Right renal cortex interstitium (tissue), 3 donors: ENCODE measurements at regions not wholly inside any gene's neighbourhood (a gene's known extent, or its start where the extent isn't known, plus 50 kb on each side); places are given as distances from the start of the nearest gene placed in this dataset.

Source experiments
- DNase-seq, 3 donors: peaks; one replicate each; pipeline ENCODE4 v3.0.0-alpha.2; 2013; ENCODE audit warnings: low read depth in 3 of 3, low spot score in 2 of 3

DNA sequence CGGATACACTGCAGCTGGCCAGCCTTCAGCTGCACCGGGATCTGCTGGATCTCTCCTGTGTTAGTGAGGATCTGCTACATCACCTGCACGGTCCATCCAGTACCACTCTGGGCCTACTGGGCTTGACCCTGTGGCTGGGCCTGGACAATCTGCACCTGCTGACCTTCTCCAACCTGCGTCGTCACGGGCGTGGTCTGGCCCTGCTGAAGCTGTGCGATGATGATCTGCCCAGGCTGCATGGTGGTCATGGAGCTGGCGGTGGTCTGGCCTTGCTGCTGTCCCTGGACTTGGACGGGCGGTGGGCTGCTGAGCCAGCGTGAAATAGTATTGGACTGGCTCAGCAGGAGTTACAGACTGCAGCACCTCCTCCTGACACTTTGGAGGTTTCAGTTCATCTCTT is 137.1 kb upstream of the GAS1 start:
- DNase-seq = no peak

DNA sequence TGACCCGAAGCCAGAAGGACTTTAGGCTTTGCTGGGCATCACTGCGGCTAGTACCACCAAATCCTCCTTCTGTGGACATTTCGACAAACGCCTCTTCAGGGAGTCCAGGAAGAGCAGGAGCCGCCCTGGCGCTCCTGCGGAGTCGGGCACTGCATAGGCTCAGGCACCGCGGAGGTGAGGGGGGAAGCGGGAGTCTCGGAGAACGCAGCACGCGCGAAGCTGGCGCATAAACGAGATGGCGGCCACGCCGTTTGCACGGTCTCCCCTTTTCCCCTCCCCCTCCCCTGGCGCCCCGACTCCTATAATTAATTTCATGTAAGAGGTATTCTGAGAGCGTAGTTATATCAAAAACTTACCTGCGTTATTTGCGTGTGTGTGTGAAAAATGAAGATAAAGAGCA is 137.8 kb upstream of the GAS1 start:
- DNase-seq = no peak

DNA sequence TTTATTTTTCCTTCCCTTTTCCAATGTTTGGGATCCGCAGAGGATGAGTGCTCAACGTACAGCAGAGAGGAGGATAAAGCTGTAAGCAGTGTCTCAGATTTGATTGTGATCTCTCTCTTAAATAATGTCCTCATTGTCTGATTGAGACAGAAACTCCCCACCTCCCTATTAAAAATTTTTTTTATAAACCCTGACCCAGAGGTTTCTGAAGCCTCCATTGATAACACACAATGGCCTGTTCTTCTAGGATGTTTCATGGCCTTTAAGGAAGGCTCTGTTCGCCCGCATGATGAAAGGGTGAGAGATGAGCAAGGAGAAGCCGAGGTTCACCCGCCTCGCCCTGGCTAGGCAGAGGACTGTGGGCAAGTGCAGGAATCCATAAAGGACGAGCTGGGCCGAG is 138.2 kb upstream of the GAS1 start:
- DNase-seq = no peak

DNA sequence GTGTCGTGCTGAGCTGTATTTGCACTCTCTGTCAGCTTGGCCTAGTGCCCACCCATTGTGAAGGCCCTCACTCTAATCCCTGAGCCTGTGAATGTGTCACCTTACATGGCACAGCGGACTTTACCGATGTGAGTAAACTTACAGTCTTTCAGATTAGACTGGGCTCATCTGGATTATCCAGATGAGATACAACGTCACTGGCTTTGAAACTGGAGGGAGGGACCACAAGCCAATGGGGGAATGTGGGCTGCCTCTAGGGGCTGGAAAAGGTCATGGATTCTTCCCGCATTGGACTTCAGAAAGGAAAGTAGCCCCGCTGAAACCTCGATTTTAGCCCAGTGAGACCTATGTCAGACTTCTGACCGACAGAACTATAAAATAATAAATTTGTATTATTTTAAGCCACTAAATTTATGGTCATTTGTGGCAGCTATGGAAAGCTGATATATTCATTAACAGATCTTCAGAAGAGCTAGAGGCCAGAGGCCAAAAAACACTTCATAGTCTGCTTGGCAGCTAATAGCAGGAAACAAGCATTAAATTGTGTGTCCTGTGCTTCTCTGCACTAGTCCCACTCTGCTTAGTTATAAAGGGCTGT is 139.0 kb upstream of the GAS1 start:
- peak in 1 of 3 donors; percentile 25 for DNase-seq

DNA sequence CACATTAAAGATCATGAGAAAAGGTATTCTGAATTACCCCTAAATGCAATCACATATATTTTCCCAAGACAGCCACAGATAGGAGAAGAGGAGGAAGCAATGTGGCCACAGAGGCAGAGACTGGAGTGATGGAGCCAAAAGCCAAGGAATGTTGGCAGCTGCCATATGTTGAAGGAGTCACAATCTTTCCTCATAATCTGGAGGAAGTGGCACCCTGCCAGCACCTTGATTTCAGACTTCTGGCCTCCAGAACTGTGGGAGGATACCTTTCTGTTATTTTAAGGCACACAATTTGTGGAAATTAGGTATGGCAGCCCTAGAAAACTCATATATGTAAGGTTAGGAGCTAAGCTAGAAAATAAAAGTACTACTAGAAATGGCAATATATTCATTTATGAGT is 139.9 kb upstream of the GAS1 start:
- DNase-seq = no peak

DNA sequence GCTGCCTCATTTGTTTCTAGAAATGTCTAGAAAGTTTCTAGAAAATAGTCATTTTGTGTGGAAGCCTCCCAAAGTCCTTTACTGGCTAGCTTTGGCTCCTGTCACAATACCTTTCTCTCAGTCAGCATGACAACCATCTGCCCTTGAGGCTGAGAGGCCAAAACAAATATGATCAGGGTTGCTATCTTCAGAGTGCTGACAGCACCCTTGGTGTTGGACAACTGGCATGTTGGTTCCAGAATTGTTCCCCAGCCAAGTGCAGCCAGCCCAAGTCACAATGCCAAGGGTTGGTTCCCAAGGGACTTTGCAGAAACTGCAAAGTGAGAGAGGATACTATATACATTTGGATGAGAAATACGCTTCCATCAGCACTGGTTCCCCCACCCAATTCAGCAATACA is 140.9 kb upstream of the GAS1 start:
- no peak for DNase-seq

DNA sequence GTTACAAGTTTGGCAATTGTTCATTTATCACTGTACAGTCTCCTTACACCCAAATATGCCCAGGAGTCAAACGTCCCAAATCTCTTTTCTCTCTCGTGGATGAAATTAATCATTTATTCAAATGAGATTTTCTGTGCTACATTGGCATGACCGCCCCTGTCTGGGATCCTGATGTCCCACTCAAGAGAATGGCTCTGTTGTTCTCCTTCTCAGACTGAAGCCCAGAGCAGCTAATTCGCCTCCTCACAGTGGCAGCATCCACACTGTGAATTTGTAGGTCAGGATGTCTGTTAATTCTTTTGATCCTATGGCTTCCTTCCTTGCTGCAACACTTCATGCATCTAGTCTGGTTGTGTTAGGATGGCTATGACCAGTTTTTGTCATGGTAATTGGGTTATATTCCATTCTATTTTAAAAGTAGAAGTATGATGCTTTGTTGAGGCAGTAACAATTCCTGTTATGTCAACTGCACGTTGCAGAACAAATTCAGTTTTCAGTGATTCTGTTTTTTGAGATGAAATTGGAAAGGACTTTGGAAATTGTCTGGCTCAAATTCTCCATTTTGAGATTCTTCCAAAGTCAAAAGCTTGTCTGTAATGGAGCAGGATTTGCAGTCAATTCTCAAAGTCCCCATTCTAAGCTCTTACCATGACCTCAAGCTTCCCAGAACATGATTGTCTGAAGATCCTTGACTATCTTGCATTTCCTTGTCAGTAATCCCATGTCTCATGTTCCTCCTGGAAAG is 141.5 kb upstream of the GAS1 start:
- no peak for DNase-seq

DNA sequence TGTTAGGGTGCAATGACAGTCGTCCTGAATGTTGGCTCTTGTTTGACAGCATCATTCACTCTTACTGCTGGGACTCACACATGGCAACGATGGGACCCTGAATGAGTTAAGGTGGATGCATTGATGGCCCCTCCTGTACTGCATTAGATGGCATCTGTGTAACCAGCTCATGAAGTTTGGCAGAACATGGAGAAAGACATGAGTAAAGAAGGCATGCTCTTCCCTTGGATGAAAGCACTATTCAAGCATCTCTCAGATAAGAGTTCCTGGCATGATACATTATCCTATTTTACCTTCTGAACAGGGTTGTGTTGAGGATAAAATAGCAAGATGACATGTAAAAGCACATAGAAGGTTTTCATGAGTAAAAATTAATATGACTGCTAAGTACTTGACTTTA is 142.2 kb upstream of the GAS1 start:
- DNase-seq = no peak

DNA sequence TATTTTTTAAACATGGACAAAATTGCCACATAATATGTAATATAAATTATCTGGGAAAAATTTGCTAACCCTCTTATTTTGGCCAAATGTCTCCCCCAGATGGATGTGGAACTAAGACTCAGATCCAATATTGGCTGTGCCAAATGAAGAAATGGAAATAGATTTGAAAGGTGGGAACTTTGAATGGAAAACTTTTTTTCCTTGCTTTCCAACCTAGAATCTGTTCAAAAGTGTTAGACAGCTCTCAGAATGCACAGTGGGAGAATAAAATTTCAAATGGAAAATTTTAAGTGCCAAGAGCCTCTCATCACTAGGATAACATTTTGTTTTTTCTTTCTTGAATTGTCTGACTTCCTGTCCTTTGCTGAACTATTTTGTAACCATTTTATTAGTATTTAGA is 142.6 kb upstream of the GAS1 start:
- DNase-seq = no peak

DNA sequence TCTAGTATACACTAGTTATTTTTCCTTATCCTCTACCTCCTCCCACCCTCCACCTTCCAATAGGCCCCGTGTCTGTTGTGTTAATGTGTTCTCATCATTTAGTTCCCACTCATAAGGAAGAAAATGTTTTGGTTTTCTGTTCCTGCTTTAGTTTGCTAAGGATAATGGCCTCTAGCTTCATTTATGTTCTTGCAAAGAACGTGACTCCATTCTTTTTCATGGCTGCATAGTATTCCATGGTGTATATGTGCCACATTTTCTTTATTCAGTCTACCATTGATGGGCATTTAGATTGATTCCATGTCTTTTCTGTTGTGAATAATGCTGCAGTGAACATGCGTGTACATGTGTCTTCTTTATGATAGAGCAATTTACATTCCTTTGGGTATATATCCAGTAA is 146.5 kb upstream of the GAS1 start:
- DNase-seq = no peak

DNA sequence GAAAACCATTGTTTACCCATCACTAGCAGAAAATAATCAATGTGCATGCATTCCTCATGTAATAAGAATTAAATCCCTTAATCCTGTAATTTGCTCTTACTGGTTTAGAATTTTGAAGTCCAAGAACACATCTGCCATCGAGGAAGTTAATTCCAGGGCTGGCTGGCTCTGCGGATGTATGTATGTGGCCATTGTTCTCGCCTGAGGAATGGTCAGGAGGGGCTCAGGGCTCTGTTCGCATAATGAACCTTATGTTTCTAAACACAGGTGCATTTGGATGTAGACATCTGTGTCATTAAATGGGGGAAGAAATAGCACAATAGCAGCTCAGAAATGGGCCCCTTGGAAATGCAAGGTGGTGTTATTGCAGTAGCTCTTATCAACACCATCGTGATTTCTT is 148.6 kb upstream of the GAS1 start:
- DNase-seq = no peak

DNA sequence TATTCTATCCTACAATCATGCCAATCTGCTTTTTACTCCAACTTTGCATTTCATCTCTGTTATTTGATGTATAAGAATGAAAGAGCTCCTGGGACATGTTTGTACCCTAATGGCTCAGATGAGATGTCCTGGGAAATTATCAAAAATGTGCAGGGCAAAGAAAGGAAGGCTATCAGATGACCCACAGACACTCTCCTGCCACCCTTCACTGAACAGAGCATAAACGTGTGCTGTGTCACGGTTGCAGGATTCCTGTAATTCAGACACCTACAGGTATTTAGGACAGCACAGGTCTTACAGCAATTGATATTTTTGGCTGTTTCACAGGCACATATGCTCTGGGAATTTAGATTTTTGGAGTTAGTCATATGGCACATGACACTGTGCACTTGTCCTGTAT is 149.2 kb upstream of the GAS1 start:
- DNase-seq = no peak

DNA sequence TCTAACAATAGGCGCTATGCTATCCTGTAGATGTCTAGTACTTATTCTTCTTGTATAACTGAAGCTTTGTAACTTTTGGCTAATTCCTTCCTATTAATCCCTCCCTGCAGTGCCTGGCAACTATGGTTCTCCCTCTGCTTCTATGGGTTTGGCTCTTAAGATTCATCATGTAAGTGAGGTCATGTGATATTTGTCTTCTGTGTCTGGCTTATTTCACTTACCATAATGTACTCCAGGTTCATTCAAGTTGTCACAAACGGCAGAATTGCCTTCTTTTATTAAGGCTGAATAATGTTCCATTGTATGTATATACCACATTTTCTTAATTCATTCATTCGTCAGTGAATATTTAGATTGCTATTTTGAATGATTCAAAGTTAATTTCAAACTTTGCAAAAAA is 149.9 kb upstream of the GAS1 start:
- no peak for DNase-seq

DNA sequence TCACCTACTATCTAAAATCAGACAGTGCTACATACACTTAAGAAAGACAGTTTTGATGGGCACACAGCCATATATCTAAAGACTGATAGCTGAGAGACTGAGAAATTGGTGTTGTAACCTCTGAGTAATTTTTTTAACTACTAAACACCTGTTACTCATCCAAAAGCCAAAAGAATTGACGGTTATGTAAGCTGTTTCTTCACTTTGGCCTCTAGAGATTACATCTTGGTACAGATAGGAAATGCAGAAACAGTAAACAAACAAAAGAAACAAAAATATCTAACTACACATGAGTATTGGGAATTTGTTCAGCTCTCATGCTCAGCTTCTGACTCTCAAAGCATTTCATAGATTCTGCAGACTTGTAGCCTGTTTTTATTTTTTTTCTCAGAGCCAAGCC is 152.1 kb upstream of the GAS1 start:
- DNase-seq = no peak

DNA sequence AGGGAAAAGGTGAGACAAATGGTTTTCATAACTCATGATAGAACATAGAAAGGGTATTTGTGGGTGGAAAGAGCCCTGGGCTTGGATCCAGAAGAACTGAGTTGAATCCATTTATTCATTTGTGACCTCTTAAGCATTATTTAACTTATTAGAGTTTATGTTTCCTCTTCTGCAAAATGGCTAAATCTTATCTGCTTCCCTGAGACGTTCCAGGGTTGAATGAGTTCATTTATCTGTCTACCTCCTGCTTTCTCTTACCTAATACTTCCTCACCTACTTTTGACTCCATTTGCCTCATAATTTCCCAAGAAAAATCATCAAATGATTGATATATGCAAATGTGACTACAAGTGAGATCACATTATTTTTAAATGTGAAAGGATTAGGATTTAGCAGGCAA is 152.7 kb upstream of the GAS1 start:
- no peak for DNase-seq

DNA sequence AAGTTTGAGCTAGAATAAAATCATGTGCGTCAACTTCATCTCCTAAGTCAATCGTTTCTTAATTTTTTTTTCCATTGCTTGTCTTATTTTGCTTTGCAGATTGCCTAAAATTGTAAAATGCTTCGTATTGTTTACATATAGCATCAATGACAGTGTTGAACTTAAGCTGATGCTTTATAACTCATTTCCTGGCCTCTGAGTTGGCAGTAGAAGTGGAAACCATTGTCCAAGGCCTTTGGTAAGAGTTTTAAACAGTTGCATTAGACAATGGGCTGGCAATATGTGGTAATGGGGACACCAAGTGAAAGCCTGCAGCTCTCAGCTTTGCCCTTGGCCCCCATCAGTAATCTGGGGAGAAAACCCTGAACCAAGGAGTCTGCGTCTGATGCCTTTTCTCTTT is 154.8 kb upstream of the GAS1 start:
- DNase-seq = no peak

DNA sequence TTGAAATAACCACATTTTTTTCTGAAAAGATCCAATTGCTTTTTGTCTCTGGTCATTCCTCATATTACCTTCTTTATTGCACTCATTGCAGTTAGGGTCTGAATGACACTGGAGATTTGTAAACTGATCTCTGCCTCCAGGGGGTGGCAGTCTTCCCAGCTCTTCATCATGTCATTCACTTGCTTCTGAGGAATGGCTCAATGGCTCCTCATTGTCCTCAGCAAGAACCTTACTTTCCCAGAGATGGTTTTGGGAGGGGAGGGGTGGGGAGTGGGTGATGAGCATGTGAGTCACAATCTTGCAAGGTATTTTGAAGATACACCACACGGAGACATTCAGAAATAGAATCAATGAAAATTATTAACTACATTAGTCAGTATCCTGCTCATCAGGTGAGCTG is 159.8 kb upstream of the GAS1 start:
- no peak for DNase-seq

DNA sequence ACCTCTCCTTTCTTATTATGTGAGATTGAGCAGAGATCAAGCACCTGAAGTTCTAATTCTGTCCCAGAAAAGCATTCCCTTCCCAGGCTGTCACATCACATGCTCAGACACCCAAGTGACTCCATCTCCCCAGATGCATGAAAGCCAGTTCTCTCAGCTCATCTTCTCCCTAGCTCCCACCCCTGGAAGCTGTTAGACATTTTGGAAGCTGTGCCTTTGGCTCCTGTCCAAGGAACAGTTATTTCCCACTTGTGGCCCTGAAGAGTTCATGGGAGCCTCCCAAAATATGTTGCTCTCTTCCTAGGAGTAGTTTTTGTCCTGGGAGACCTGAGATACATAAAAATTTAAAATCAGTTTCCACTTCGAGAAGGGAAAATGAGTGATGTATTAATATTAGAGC is 161.4 kb upstream of the GAS1 start:
- DNase-seq = no peak

DNA sequence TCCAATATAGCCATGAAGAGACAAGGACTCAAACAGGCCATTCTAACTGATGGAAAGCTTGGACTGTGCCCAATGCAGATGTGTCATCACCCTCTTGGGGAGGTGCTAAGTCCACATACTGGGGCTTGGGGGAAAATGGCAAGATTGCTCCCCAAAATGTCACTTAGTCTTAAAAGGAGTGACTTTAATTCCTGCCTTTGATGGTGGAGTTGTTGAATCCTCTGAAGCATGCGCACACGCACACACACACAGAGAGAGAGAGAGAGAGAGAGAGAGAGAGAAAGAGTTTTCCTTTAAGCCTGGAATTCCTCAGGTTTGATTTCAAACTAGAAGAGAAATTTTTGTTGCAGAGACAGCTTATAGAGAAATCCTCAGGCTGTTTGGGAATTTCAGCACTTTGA is 161.9 kb upstream of the GAS1 start:
- no peak for DNase-seq

DNA sequence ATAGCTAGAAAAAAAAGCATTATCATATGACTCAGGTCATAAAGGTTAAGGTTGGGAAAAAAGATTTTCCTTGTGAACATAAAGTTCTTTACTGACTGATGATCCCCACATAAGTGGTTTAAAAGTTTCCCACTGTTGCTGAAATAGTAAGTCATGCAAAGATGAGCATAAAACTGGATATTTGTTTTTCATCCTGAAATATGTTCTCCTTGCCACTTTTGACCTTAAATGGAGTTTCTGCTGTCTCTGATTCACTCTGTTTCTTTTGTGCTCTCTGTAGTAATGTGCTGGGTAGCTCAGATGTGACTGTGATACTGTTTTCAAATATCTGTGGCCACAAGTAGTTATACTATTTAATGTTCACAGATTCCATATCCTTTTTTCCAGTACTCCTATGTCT is 162.5 kb upstream of the GAS1 start:
- no peak for DNase-seq

DNA sequence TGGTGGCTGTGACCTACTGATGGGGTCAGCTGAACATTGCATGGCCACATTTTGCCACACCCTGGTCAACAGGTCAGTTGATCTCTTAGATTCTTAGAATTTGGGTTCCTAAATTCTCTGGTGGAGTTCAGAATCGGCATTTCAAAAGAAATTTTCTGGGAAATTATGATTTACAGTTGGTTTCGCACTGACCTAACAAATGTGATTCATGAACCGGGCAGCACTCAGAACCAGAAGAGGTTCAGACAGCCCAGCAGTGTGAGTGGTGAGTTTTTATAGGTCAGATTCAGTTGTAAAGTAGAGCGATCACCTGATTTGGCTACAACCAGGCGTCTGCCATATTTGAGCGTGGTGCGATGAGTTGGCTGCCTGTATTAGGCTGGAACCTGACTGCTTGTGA is 163.7 kb upstream of the GAS1 start:
- no peak for DNase-seq

DNA sequence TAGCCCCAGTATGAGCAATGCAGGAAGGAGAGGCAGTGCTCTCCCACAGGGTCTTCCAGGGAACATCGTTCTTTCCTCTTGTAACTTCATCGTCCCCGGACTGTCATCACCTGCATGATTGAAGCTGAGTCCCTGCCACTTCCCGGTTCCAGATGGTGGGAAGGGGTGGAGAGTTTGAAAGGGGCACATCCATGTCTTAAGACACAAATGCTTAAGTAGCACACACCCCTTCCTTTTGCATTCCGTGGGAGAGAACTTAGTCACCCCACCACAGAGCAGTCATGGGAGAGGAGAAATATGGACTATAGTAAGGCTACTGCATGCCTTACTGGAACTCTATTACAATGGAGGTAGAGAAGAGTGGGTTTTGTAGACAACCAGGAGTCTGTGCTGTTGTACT is 165.3 kb upstream of the GAS1 start:
- no peak for DNase-seq

DNA sequence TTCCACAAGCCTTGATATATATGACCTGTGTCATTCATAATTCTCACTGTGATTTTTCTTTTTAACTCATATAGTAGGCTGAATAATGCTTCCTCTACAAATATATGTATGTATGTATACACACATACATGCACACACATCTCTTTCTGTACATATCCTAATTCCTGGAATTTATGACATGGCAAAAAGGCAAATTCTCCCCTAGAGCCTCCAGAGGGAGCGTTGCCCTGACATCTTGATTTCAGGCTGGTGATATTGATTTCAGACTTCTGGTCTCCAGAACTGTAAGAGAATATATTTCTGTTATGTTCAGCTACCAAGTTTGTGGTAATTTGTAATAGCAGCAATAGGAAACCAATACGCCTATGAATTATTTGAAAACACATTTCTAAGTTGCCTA is 166.6 kb upstream of the GAS1 start:
- DNase-seq = no peak
